Muscle of back (tissue), 3 donors: ENCODE measurements at regions not wholly inside any gene's neighbourhood (a gene's known extent, or its start where the extent isn't known, plus 50 kb on each side); places are given as distances from the start of the nearest gene placed in this dataset.
"Not testable (repeated sequence)": the region's sequence is repeated elsewhere in the genome, so short reads cannot be mapped to it uniquely, and the experiment has no call there.

Source experiments
- DNase-seq, 3 donors: peaks; one replicate each; pipeline versions ENCODE4 v3.0.0 to v3.0.0-alpha.2; 2013

GRCh38 chr14:105694961-105695360, 168.6 kb downstream of the TMEM121 start:
- DNase-seq, result no peak

GRCh38 chr14:105696388-105696787, 170.0 kb downstream of the TMEM121 start:
- not testable (repeated sequence) for DNase-seq

- DNase-seq, result not testable (repeated sequence)
Measured at GRCh38 chr14:105697414-105697813, 171.0 kb downstream of the TMEM121 start.

GRCh38 chr14:105697955-105698354, 171.6 kb downstream of the TMEM121 start:
- DNase-seq, result not testable (repeated sequence)

GRCh38 chr14:105698940-105699556, 172.7 kb downstream of the TMEM121 start:
- DNase-seq, result not testable (repeated sequence)

- not testable (repeated sequence) for DNase-seq
Measured at GRCh38 chr14:105699706-105700105, 173.3 kb downstream of the TMEM121 start.

- not testable (repeated sequence) for DNase-seq
Measured at GRCh38 chr14:105700146-105700545, 173.8 kb downstream of the TMEM121 start.

- DNase-seq, result no peak
Measured at GRCh38 chr14:105700622-105701288, 174.4 kb downstream of the TMEM121 start.

- no peak for DNase-seq
Measured at GRCh38 chr14:105701456-105702274, 175.3 kb downstream of the TMEM121 start.

GRCh38 chr14:105702275-105702817, 176.0 kb downstream of the TMEM121 start:
- no peak for DNase-seq

- not testable (repeated sequence) for DNase-seq
Measured at GRCh38 chr14:105703044-105703665, 176.8 kb downstream of the TMEM121 start.

- not testable (repeated sequence) for DNase-seq
Measured at GRCh38 chr14:105704091-105704490, 177.7 kb downstream of the TMEM121 start.

- DNase-seq, result not testable (repeated sequence)
Measured at GRCh38 chr14:105704492-105704891, 178.1 kb downstream of the TMEM121 start.

GRCh38 chr14:105705512-105705861, 179.1 kb downstream of the TMEM121 start:
- DNase-seq, result not testable (repeated sequence)

- not testable (repeated sequence) for DNase-seq
Measured at GRCh38 chr14:105705862-105706700, 179.7 kb downstream of the TMEM121 start.

GRCh38 chr14:105706701-105707019, 180.3 kb downstream of the TMEM121 start:
- DNase-seq, result not testable (repeated sequence)

GRCh38 chr14:105707099-105707498, 180.7 kb downstream of the TMEM121 start:
- not testable (repeated sequence) for DNase-seq

- DNase-seq, result not testable (repeated sequence)
Measured at GRCh38 chr14:105707723-105708151, 181.4 kb downstream of the TMEM121 start.

GRCh38 chr14:105708251-105709134, 182.1 kb downstream of the TMEM121 start:
- not testable (repeated sequence) for DNase-seq
